HepG2 (cell line): ENCODE measurements at regions not wholly inside any gene's neighbourhood (a gene's known extent, or its start where the extent isn't known, plus 50 kb on each side); places are given as distances from the start of the nearest gene placed in this dataset.
A peak's percentile ranks its signal among the peaks of the same experiment; 100 is the strongest.

ENCODE experiments used
- ATAC-seq: fragments of 200-7000 bp; cut with Tn5 transposase; 3 replicates; pipeline ENCODE4 v1.9.1; 2020; ENCODE audit warnings: mild to moderate bottlenecking, moderate library complexity
- BruUV-seq: library from RNA; stranded (reverse); fragments of 400-500 nt; replicated peaks from 2 replicates; lab custom pipeline; 2021; lab: Mats Ljungman, UMichigan
- CTCF ChIA-PET: fragments of 300-600 bp; formaldehyde crosslinking; extraction: SDS; loops from one replicate; lab custom pipeline; 2021; ENCODE audit warnings: low total read pairs, inconsistent platforms, low intra/inter-chr PET ratio; lab: Yijun Ruan, JAX
- POLR2A ChIA-PET: fragments of 350-600 bp; sonication (Branson Sonifier 250); formaldehyde crosslinking; loops from one replicate; lab custom pipeline; 2020; ENCODE audit warnings: antibody characterized with exemption, inconsistent platforms; lab: Yijun Ruan, JAX
- DNase-seq: peaks from one replicate; pipeline ENCODE4 v3.0.0-alpha.2; 2015; ENCODE audit warnings: low spot score
- FAIRE-seq: peaks from 3 replicates; lab custom pipeline; 2011; peaks lifted over from hg19 to GRCh38; lab: Jason Lieb, UNC
- H2AFZ ChIP-seq: one replicate; pipeline ENCODE4 v1.6.1; 2011; ENCODE audit warnings: low read length, inconsistent platforms
- H3K27ac ChIP-seq: fragments of 300-600 bp; 3 replicates; pipeline ENCODE4 v1.8.0; 2011; ENCODE audit warnings: mixed run types, mild to moderate bottlenecking, mixed read lengths, low read length, inconsistent platforms; ENCODE audit not compliant: insufficient read depth; ENCODE audit errors: extremely low read length
- H3K27me3 ChIP-seq, 2 experiments: fragments of 200-600 bp in 1 of 2; 2 replicates in 1 of 2; 3 replicates in 1 of 2; pipeline versions ENCODE4 v1.6.0 to v1.8.0; 2011; ENCODE audit warnings: low read length in 2 of 2, mild to moderate bottlenecking in 2 of 2, moderate library complexity in 2 of 2, inconsistent platforms in 1 of 2; ENCODE audit not compliant: insufficient read depth in 2 of 2, control insufficient read depth in 1 of 2
- H3K36me3 ChIP-seq, 2 experiments: fragments of 200-600 bp in 1 of 2; replicated peaks in 1 of 2; 2 replicates in 1 of 2; 3 replicates in 1 of 2; pipeline versions ENCODE4 v1.5.1 to v1.8.0; 2011; ENCODE audit warnings: low read length in 2 of 2, inconsistent platforms in 1 of 2; ENCODE audit not compliant: insufficient read depth in 2 of 2, control insufficient read depth in 1 of 2
- H3K4me1 ChIP-seq: 2 replicates; pipeline ENCODE4 v1.5.1; 2012; ENCODE audit warnings: low read length, inconsistent platforms; ENCODE audit not compliant: insufficient read depth
- H3K4me2 ChIP-seq: 2 replicates; pipeline ENCODE4 v1.6.0; 2011; ENCODE audit warnings: low read depth, low read length, inconsistent platforms
- H3K4me3 ChIP-seq, 3 experiments: fragments of 200-600 bp in 1 of 3; sonication (generic), shearing (Covaris generic) in 1 of 3; replicated peaks in 1 of 3; 2 replicates each; pipeline ENCODE4 v1.5.1; 2011 to 2016; ENCODE audit warnings: low read length in 3 of 3, inconsistent platforms in 2 of 3, low read depth in 2 of 3, mild to moderate bottlenecking in 2 of 3, control low read depth in 1 of 3, mixed read lengths in 1 of 3; ENCODE audit not compliant: insufficient read depth in 1 of 3
- H3K79me2 ChIP-seq: one replicate; pipeline ENCODE4 v1.6.1; 2011; ENCODE audit warnings: low read length, inconsistent platforms; ENCODE audit not compliant: insufficient read depth
- H3K9ac ChIP-seq: 2 replicates; pipeline ENCODE4 v1.6.0; 2011; ENCODE audit warnings: mild to moderate bottlenecking, low read depth, low read length, inconsistent platforms; ENCODE audit not compliant: insufficient read depth
- H3K9me3 ChIP-seq: 2 replicates; pipeline ENCODE4 v1.5.1; 2012; ENCODE audit warnings: mild to moderate bottlenecking, low read length
- H4K20me1 ChIP-seq: 2 replicates; pipeline ENCODE4 v1.6.0; 2011; ENCODE audit warnings: inconsistent platforms, mild to moderate bottlenecking, low read length, moderate library complexity; ENCODE audit not compliant: insufficient read depth
- AGO2 ChIP-seq: fragments of 200-400 bp; formaldehyde crosslinking; optimal IDR thresholded peaks from 2 replicates; pipeline ENCODE3; 2017; ENCODE audit warnings: mild to moderate bottlenecking, low read depth, low read length, moderate library complexity
- ATF2 ChIP-seq: sonication (generic); formaldehyde crosslinking; IDR thresholded peaks from 2 replicates; pipeline ENCODE4 v1.4.0; 2020; ENCODE audit warnings: missing genetic modification reagents
- SRSF1 ChIP-seq: fragments of 200-400 bp; formaldehyde crosslinking; optimal IDR thresholded peaks from 2 replicates; pipeline ENCODE3; 2017; ENCODE audit warnings: mild to moderate bottlenecking, low read depth, low read length, moderate library complexity
- WGBS: methylation state at CpG from one replicate; pipeline ENCODE4 v1.1.6; 2017; ENCODE audit warnings: low lambda C conversion rate; 5-methylcytosine and 5-hydroxymethylcytosine counted together
- in situ Hi-C: cut with HindIII; loops from 2 replicates; pipeline ENCODE4 v1.10.0; 2017; ENCODE audit warnings: low pct_unique_long_range_greater_than_20kb; ENCODE audit not compliant: extremely low pct_ligation_motif_present
- intact Hi-C: fragments of 100-400 bp; cut with micrococcal nuclease; formaldehyde crosslinking; loops from one replicate; pipeline ENCODE4 v1.10.0; 2022; ENCODE audit not compliant: unreplicated experiment

GRCh38 chr11:71075116-71075720, 177.2 kb downstream of the SHANK2 start (continued):
- no peak for TF ChIP-seq ATF2 (CRISPR knock-in tag)

GRCh38 chr11:71071736-71072509, 180.5 kb downstream of the SHANK2 start:
- Histone ChIP-seq H2AFZ (no peak overlapping the region), H4K20me1 (peaks cover 10% of the 10 kb centered on the region), H3K36me3 (peaks cover 23 to 48% of the 10 kb centered on the region in 2 experiments; a peak in 4 of 5 replicates), H3K27me3 (no peaks in the 10 kb centered on the region), H3K4me2 (no peak overlapping the region), H3K9me3 (no peaks in the 10 kb centered on the region), H3K27ac (no peak overlapping the region), H3K4me3 (no peak overlapping the region), H3K79me2 (no peaks in the 10 kb centered on the region), H3K4me1 (no peaks in the 10 kb centered on the region), H3K9ac (no peak overlapping the region)
- peak; percentile 31 for TF ChIP-seq AGO2
- no peak for TF ChIP-seq SRSF1
- no TSS peak for BruUV-seq
- intact Hi-C loops = no loop called here
- ATAC-seq = no peak
- in situ Hi-C loops = no loop called here
- DNase-seq = no peak
- FAIRE-seq = no peak
- ChIA-PET POLR2A (no interaction called here), CTCF (no interaction called here)
- WGBS = 97% methylated on average over 15 of the region's 15 CpGs
